ENCODE measurements at regions not wholly inside any gene's neighbourhood (a gene's known extent, or its start where the extent isn't known, plus 50 kb on each side); places are given as distances from the start of the nearest gene placed in this dataset.

- Histone ChIP-seq H3K36me3 (ENCODE audit: control insufficient read depth, insufficient read depth, low read length) (no peaks in the 10 kb centered on the region), H3K79me2 (no peaks in the 10 kb centered on the region), H3K27me3 (ENCODE audit: control insufficient read depth, insufficient read depth, low read length) (no peaks in the 10 kb centered on the region), H3K9me3 (ENCODE audit: control insufficient read depth, low read length) (no peaks in the 10 kb centered on the region), H3K4me3 (ENCODE audit: low read depth, low read length) (no peak overlapping the region), H3K9ac (no peak overlapping the region), H2AFZ (no peak overlapping the region), H3K4me2 (ENCODE audit: low read length) (no peak overlapping the region), H3K4me1 (no peaks in the 10 kb centered on the region), H3K27ac (no peak overlapping the region)
- TF ChIP-seq CTCF (IDR thresholded peaks at IDR 0.05), result no peak
Measured at GRCh38 chr2:52117299-52117698, 1085.4 kb upstream of the NRXN1 start.

GRCh38 chr2:52115750-52116149 lies 1083.8 kb upstream of the NRXN1 start:
- Histone ChIP-seq H3K4me2 (ENCODE audit: low read length) (no peak overlapping the region), H3K27me3 (ENCODE audit: control insufficient read depth, insufficient read depth, low read length) (no peaks in the 10 kb centered on the region), H3K9ac (no peak overlapping the region), H2AFZ (no peak overlapping the region), H3K36me3 (ENCODE audit: control insufficient read depth, insufficient read depth, low read length) (no peaks in the 10 kb centered on the region), H3K79me2 (no peaks in the 10 kb centered on the region), H3K4me3 (ENCODE audit: low read depth, low read length) (no peak overlapping the region), H3K4me1 (no peaks in the 10 kb centered on the region), H3K27ac (no peak overlapping the region), H3K9me3 (ENCODE audit: control insufficient read depth, low read length) (no peaks in the 10 kb centered on the region)
- no peak for TF ChIP-seq CTCF (IDR thresholded peaks at IDR 0.05)

- Histone ChIP-seq H3K4me1 (no peaks in the 10 kb centered on the region), H3K27me3 (ENCODE audit: control insufficient read depth, insufficient read depth, low read length) (no peaks in the 10 kb centered on the region), H2AFZ (no peak overlapping the region), H3K4me3 (ENCODE audit: low read depth, low read length) (no peak overlapping the region), H3K4me2 (ENCODE audit: low read length) (no peak overlapping the region), H3K79me2 (no peaks in the 10 kb centered on the region), H3K9ac (no peak overlapping the region), H3K9me3 (ENCODE audit: control insufficient read depth, low read length) (no peaks in the 10 kb centered on the region), H3K27ac (no peak overlapping the region), H3K36me3 (ENCODE audit: control insufficient read depth, insufficient read depth, low read length) (no peaks in the 10 kb centered on the region)
- TF ChIP-seq CTCF (IDR thresholded peaks at IDR 0.05), result no peak
Measured at GRCh38 chr2:52113338-52113737, 1081.4 kb upstream of the NRXN1 start.

GRCh38 chr2:52112141-52112540 lies 1080.2 kb upstream of the NRXN1 start:
- Histone ChIP-seq H3K4me2 (ENCODE audit: low read length) (no peak overlapping the region), H3K4me3 (ENCODE audit: low read depth, low read length) (no peak overlapping the region), H3K27me3 (ENCODE audit: control insufficient read depth, insufficient read depth, low read length) (no peaks in the 10 kb centered on the region), H3K9me3 (ENCODE audit: control insufficient read depth, low read length) (no peaks in the 10 kb centered on the region), H3K27ac (no peak overlapping the region), H3K79me2 (no peaks in the 10 kb centered on the region), H3K36me3 (ENCODE audit: control insufficient read depth, insufficient read depth, low read length) (no peaks in the 10 kb centered on the region), H3K9ac (no peak overlapping the region), H3K4me1 (no peaks in the 10 kb centered on the region), H2AFZ (no peak overlapping the region)
- TF ChIP-seq CTCF (IDR thresholded peaks at IDR 0.05), result no peak

- Histone ChIP-seq H3K36me3 (ENCODE audit: control insufficient read depth, insufficient read depth, low read length) (no peaks in the 10 kb centered on the region), H3K27me3 (ENCODE audit: control insufficient read depth, insufficient read depth, low read length) (no peaks in the 10 kb centered on the region), H3K9ac (no peak overlapping the region), H3K79me2 (no peaks in the 10 kb centered on the region), H3K4me2 (ENCODE audit: low read length) (no peak overlapping the region), H3K27ac (no peak overlapping the region), H3K4me3 (ENCODE audit: low read depth, low read length) (no peak overlapping the region), H3K9me3 (ENCODE audit: control insufficient read depth, low read length) (no peaks in the 10 kb centered on the region), H2AFZ (no peak overlapping the region), H3K4me1 (no peaks in the 10 kb centered on the region)
- TF ChIP-seq CTCF (IDR thresholded peaks at IDR 0.05), result no peak
Measured at GRCh38 chr2:52107124-52107523, 1075.2 kb upstream of the NRXN1 start.

Measured in parathyroid adenoma (tissue), 2 donors.